NCI-H345 treated with DMSO at 0.1 percent for 48 hours (cell line): ENCODE measurements at regions not wholly inside any gene's neighbourhood (a gene's known extent, or its start where the extent isn't known, plus 50 kb on each side); places are given as distances from the start of the nearest gene placed in this dataset.

Experiments
- DNase-seq: peaks from one replicate; lab custom pipeline; 2025; ENCODE audit not compliant: unreplicated experiment; lab: John Stamatoyannopoulos, UW

- DNase-seq, result no peak
These were observed 813.3 kb upstream of the ARRDC4 start for GRCh38 chr15:97146929-97147870.

DNA sequence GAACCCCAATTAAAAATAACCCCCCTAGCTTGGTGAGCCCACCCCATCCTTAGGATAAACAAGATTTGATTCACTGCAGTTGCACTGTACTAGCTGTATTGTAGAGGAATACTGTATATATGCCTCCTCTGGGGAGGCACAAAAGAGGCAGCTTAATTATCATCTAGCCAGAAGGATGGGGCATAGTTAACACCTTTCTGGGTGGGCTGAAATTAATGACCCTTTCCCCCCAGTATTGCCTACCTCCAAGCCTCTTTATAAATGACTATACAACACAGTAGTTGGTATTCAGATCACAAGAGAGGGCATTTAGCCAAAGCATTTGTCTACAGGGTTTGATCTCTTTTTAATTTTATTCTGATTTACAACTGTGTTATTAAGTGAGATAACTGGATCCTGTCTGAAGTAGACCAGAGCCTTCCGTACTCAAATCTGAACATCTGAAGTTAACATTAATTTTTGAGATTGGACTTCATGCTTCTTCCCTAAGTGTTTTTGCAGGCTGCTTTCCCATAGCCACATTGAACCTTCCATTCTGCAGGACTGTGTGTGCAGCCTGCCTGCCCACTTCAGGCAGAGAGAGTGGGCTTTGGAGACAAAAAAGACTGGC, 807.0 kb upstream of the ARRDC4 start:
- DNase-seq, result no peak

- DNase-seq, result no peak
These were observed 803.7 kb upstream of the ARRDC4 start for GRCh38 chr15:97156739-97157265.

GRCh38 chr15:97162805-97163495, 797.6 kb upstream of the ARRDC4 start:
- DNase-seq, result no peak

- no peak for DNase-seq
These were observed 795.3 kb upstream of the ARRDC4 start for GRCh38 chr15:97165205-97165604.

- peak; percentile 92 for DNase-seq
These were observed 791.6 kb upstream of the ARRDC4 start for GRCh38 chr15:97168704-97169475.

DNA sequence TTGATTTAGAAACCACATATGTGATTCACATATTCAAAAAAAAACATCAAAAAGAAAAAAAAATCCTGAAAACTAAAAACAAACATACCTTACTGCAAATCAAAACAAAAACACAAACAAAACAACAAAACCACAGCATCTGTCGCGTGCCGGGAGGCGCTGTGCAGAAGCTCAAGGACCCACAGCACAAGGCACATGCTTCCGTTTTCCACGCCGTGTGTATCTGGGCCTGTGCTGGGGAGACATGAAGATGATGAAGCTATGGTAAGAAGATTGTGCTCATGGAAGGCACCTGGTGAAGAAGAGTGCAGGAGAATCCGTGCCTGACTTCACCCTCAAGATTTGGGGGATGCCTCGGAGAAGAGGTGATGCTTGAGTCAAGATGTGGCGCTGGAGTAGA, 788.9 kb upstream of the ARRDC4 start:
- no peak for DNase-seq

GRCh38 chr15:97174886-97175540, 785.5 kb upstream of the ARRDC4 start:
- DNase-seq, result no peak

GRCh38 chr15:97177151-97177577, 783.3 kb upstream of the ARRDC4 start:
- no peak for DNase-seq

GRCh38 chr15:97182581-97182980, 777.9 kb upstream of the ARRDC4 start:
- DNase-seq, result no peak

GRCh38 chr15:97189162-97189780, 771.2 kb upstream of the ARRDC4 start:
- DNase-seq, result no peak

DNA sequence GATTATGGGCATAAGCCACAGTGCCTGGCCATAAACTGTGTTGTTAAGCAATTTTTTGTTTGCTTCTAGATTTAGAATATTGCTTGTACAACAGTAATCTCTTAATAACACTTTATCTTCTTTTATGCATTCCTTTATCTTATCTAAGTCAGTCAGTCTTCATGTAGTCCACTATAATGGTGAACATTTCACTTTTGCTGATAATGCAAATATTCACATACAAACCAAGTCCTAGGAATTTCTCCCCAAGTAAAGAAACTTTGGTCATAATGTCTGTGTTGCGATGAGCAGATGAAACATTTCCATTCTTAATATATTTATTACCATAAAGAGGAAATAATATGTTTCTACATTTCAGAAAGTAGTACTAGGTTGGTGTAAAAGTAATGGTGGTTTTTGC, 765.8 kb upstream of the ARRDC4 start:
- no peak for DNase-seq

DNA sequence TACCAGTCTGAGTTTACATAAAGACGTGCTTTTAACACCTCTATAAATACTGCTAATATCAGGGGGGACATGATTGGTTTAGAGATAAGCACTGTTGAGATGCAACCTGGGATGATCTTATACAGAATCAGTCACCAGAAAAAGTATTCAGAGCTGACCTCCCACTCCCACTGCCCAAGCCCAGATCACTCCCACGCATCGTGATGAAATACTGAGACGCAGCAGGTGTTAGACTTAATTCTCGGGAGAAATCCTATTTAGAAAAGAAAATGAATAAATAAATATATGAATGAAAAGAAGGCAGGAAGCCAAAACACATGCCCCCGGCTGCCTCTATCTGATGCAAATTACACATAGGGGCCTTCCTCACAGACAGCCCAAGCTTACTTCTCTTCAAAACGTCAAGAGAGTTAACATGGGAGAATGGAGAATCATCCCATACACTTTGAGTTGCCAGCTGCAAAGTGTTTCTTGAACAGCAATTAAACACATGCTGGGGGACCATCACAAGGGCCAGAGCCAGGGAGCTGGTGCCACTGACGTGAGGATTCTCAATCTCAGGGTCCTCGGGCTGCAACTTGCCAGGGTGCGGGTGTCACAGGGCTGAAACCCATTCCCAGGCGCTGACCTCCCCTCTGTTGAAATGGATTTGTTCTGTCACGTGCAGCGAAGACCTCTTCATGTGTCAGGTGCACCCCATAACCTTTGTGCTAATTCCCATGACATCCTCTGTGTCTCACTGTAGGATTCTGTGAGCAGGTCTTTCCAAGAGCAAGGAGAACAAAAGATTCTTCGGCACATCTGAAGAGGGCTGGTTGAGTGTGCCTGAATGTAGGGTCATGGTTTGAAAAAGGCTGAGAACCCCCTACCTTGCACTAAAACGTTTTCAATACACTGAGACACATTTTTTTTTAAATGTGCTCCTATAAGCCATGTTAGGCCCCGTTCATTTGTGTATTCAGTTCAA, 764.2 kb upstream of the ARRDC4 start:
- DNase-seq, result no peak

DNA sequence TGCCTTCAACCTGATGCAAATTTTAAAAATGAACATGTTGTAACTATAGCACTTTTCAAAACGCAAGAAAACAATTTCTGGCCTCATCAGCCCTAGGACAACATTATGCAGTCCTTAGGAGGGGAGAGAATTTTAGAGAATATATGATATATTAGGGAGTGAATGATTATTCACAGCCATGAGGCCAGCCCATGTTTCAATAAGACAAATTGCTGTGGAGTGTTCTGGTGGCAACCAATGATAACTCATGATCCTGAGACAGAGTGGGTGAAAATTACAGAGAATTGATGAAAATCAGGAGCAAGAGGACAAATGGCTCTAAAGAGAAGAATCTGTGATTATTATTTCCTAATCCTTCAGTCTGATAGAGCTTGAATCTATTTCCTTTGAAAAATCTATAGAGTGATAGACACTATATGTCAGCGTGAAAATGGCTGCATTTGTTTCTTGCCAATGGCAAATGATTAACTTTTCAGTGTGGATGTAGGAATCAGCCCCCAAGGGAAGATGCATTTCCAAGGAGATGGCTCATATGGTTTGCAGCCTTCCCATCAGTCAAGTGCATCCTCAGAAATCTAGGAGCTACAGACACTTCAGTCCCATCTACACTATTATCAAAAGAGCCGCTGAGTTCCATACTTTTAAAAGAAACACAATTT, 761.0 kb upstream of the ARRDC4 start:
- no peak for DNase-seq

DNA sequence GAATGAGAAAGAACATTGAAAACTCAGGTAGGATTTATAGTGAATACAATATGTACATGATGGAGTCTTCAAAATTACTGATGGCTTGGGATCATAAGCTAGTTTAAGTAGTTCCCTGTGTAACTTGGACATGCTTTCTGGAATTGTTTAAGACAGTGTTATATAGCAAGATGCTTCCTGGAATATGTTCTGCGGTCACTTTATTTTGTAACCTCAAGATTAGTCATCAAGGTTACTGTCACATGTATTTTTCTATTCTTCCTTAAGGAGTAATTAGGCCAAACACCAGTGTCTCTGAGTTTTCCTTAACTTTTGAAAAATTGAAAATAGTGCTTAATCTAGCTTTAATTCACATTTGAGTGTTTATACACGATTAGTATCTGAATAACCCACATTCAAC, 760.3 kb upstream of the ARRDC4 start:
- no peak for DNase-seq

DNA sequence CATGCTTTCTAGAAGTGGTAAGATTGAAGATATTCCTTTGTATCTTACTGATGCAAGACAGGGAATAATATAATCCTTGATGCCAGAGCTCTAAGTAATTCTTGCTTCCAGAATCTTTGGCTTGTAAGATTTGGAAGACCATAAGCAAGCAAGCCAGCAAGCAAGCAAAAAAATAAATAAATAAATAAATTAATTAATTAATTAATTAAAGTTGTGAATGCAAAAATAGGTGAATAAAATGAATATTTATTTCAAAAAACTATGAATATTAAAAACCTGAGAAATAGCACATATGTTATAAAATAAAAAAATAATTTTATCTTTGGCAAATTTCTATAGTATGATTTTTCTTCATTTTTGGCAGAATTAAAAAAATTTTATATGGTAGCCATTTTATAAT, 750.2 kb upstream of the ARRDC4 start:
- DNase-seq, result no peak

DNA sequence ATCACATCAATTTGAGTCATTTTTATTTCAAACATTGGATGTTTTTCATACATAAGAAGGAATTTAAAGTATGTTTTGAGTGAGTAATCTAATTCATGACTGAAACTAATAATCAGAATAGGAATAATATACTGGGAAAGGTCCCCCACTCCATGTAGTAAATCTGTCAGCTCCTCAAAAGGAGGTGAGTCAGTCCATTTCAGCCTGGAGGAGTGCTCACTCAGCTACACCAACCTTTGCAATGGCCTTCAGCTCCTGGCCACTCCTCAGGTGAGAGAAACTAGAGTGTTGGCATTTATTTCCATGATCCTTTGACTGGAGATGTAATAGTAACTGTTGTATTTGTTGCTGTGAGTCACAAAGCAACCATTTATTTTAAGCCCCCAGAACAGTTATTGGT, 744.9 kb upstream of the ARRDC4 start:
- DNase-seq, result no peak

- DNase-seq, result no peak
These were observed 736.3 kb upstream of the ARRDC4 start for GRCh38 chr15:97224191-97224641.
